ENCODE measurements at regions not wholly inside any gene's neighbourhood (a gene's known extent, or its start where the extent isn't known, plus 50 kb on each side); places are given as distances from the start of the nearest gene placed in this dataset.

GRCh38 chr5:8434501-8434900, 565.6 kb downstream of the MTRR start:
- no peak for DNase-seq
- no peaks in the 10 kb centered on the region for H3K4me1 Mint-ChIP-seq
- H3K36me3 Mint-ChIP-seq (ENCODE audit: low read depth): no peaks in the 10 kb centered on the region
- H3K4me3 Mint-ChIP-seq: no peak overlapping the region
- TF ChIP-seq CTCF (IDR thresholded peaks at IDR 0.05): no peak
- H3K27me3 Mint-ChIP-seq (ENCODE audit: low read depth, poor library complexity): peaks cover 3% of the 10 kb centered on the region
- H3K27ac Mint-ChIP-seq: no peak overlapping the region
- H3K9me3 Mint-ChIP-seq: no peaks in the 10 kb centered on the region

- Mint-ChIP-seq H3K27ac (no peak overlapping the region), H3K4me1 (no peaks in the 10 kb centered on the region)
- DNase-seq: no peak
These were observed 568.0 kb downstream of the MTRR start for GRCh38 chr5:8436924-8437323.

GRCh38 chr5:8445139-8445538, 576.2 kb downstream of the MTRR start:
- Mint-ChIP-seq H3K36me3 (ENCODE audit: low read depth) (no peaks in the 10 kb centered on the region), H3K4me3 (no peak overlapping the region), H3K27me3 (ENCODE audit: low read depth, poor library complexity) (peaks cover 1% of the 10 kb centered on the region), H3K4me1 (no peaks in the 10 kb centered on the region), H3K9me3 (peaks cover 6% of the 10 kb centered on the region), H3K27ac (no peak overlapping the region)
- TF ChIP-seq CTCF (IDR thresholded peaks at IDR 0.05): no peak
- no peak for DNase-seq

More at GRCh38 chr5:8436924-8437323, 568.0 kb downstream of the MTRR start:
- TF ChIP-seq CTCF (IDR thresholded peaks at IDR 0.05): no peak
- Mint-ChIP-seq H3K27me3 (ENCODE audit: low read depth, poor library complexity) (peaks cover 5% of the 10 kb centered on the region), H3K9me3 (no peaks in the 10 kb centered on the region), H3K4me3 (no peak overlapping the region), H3K36me3 (ENCODE audit: low read depth) (no peaks in the 10 kb centered on the region)

GRCh38 chr5:8446179-8446578, 577.2 kb downstream of the MTRR start:
- Mint-ChIP-seq H3K36me3 (ENCODE audit: low read depth) (no peaks in the 10 kb centered on the region), H3K4me1 (no peaks in the 10 kb centered on the region), H3K27ac (no peak overlapping the region), H3K27me3 (ENCODE audit: low read depth, poor library complexity) (no peaks in the 10 kb centered on the region), H3K4me3 (no peak overlapping the region), H3K9me3 (peaks cover 6% of the 10 kb centered on the region)
- TF ChIP-seq CTCF (IDR thresholded peaks at IDR 0.05): no peak
- no peak for DNase-seq

- Mint-ChIP-seq H3K4me1 (peaks cover 8% of the 10 kb centered on the region), H3K4me3 (no peak overlapping the region), H3K36me3 (ENCODE audit: low read depth) (peaks cover 5% of the 10 kb centered on the region), H3K27me3 (ENCODE audit: low read depth, poor library complexity) (no peaks in the 10 kb centered on the region), H3K27ac (no peak overlapping the region), H3K9me3 (peaks cover 26% of the 10 kb centered on the region)
- TF ChIP-seq CTCF (IDR thresholded peaks at IDR 0.05): no peak
- DNase-seq: no peak
These were observed 587.9 kb downstream of the MTRR start for GRCh38 chr5:8456846-8457186.

GRCh38 chr5:8457187-8458037, 588.5 kb downstream of the MTRR start:
- TF ChIP-seq CTCF (IDR thresholded peaks at IDR 0.05): no peak
- Mint-ChIP-seq H3K27me3 (ENCODE audit: low read depth, poor library complexity) (no peaks in the 10 kb centered on the region), H3K4me3 (no peak overlapping the region), H3K9me3 (peaks cover 26% of the 10 kb centered on the region), H3K4me1 (peaks cover 13% of the 10 kb centered on the region), H3K36me3 (ENCODE audit: low read depth) (peaks cover 5% of the 10 kb centered on the region), H3K27ac (no peak overlapping the region)
- no peak for DNase-seq
